Body of pancreas (tissue), 4 donors: ENCODE measurements at regions not wholly inside any gene's neighbourhood (a gene's known extent, or its start where the extent isn't known, plus 50 kb on each side); places are given as distances from the start of the nearest gene placed in this dataset.

Source experiments
- ATAC-seq: fragments of 150-250 bp; one replicate; pipeline ENCODE4 v1.9.1; 2016
- DNase-seq, 4 donors: peaks; one replicate each; pipeline ENCODE4 v3.0.0-alpha.2; 2019
- H3K27ac ChIP-seq, 4 donors: fragments of 200-600 bp; sonication (generic); 1 replicate in 3 of 4; 2 replicates in 1 of 4; pipeline versions ENCODE4 v1.5.1 to v1.6.1; 2016 to 2019; ENCODE audit warnings: mild to moderate bottlenecking in 1 of 4, mixed read lengths in 1 of 4, moderate library complexity in 1 of 4
- H3K27me3 ChIP-seq, 2 donors: fragments of 200-600 bp; sonication (generic); one replicate each; pipeline ENCODE4 v1.6.0; 2016; ENCODE audit warnings: mild to moderate bottlenecking in 1 of 2
- H3K36me3 ChIP-seq, 2 donors: fragments of 200-600 bp; sonication (generic); replicated peaks in 1 of 2; 2 replicates each; pipeline ENCODE4 v1.5.1; 2016; ENCODE audit warnings: low read depth in 2 of 2; ENCODE audit not compliant: insufficient read depth in 1 of 2
- H3K4me1 ChIP-seq: fragments of 200-600 bp; sonication (generic); one replicate; pipeline ENCODE4 v1.6.0; 2016
- H3K4me3 ChIP-seq, 2 donors: fragments of 200-600 bp; sonication (generic); 1 replicate in 1 of 2; 2 replicates in 1 of 2; pipeline ENCODE4 v1.5.1; 2016 to 2019
- H3K9me3 ChIP-seq, 3 donors: fragments of 200-600 bp; sonication (generic); 1 replicate in 2 of 3; 2 replicates in 1 of 3; pipeline ENCODE4 v1.5.1; 2016
- CTCF ChIP-seq, 7 experiments: fragments of 450-650 bp in 4 of 7; fragments of 200-600 bp in 3 of 7; sonication (generic) in 3 of 7; IDR thresholded peaks; one replicate each; pipeline ENCODE4 v1.5.1; 2016 to 2019; ENCODE audit warnings: antibody characterized with exemption in 7 of 7
- POLR2A ChIP-seq, 3 donors: fragments of 450-650 bp; IDR thresholded peaks; one replicate each; pipeline ENCODE4 v1.6.1; 2016; ENCODE audit warnings: antibody characterized with exemption in 3 of 3, mild to moderate bottlenecking in 2 of 3
- WGBS, 2 donors: methylation state at CpG; one replicate each; pipeline ENCODE4 v1.1.5; 2017; 5-methylcytosine and 5-hydroxymethylcytosine counted together
- intact Hi-C: fragments of 100-400 bp; cut with DNase I; formaldehyde crosslinking; loops from one replicate; pipeline ENCODE4 v1.15.1; 2023

DNA sequence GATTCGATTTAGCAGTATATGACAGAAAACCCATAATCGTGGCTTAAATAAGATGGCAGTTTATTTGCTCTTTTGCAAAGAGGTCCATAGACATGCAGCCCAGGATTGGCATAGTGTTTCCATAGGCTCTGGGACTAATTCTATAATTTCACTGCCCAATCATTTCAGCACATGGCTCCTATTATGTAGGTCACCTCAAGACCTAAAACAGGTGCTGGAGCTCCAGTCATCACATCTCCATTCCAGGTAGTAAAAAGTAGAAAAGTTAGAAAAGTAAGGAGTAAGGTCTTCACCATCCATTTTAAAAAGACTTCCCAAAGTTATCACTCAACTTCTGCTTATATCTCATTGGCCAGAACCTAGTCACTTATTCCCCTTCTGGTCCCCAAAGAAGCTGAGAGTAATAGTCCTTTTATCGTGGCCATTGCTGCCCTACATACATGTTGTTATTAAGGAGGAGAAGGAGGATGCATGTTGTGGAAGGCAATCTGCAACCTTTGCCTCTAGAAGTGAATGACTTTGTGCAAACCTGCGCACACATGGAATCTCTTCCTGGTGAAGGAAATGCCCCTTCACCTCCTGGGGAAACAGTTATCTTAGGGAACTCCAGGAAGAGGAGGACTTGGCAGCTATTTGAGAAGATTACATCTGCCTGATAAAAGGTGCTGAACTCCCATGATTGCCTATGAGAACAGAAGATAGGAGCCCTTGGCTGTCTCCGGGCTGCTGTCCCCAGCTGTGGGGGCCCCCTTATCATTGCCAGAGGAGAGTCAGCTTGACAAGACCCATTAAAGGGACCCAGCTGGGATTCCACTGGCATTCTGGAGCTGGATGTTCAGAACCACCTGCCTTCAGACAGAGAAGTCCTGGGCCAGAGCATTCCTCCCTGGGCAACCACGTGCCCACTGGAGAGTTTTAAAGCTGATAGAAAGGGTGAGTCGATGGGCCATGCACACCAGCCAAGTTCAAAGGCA lies 330.6 kb upstream of the ZMIZ1 start:
- WGBS, 2 donors, result 77 to 90% methylated on average over 7 of the region's 7 CpGs

GRCh38 chr10:78738861-78739260 lies 329.9 kb upstream of the ZMIZ1 start:
- H3K36me3 ChIP-seq, result no peaks in the 10 kb centered on the region
- TF ChIP-seq CTCF (IDR thresholded peaks at IDR 0.05) (no peak), POLR2A (IDR thresholded peaks at IDR 0.05) (no peak)
- intact Hi-C loops, result no loop called here

More for the DNA sequence above, 330.6 kb upstream of the ZMIZ1 start:
- no peaks in the 10 kb centered on the region for H3K9me3 ChIP-seq
- DNase-seq (no peak), ATAC-seq (no peak)
- peaks cover 39% of the 10 kb centered on the region for H3K4me1 ChIP-seq
- no peak overlapping the region for H3K4me3 ChIP-seq
- intact Hi-C loops, result no loop called here
- no peak overlapping the region for H3K27ac ChIP-seq
- TF ChIP-seq CTCF (IDR thresholded peaks at IDR 0.05) (no peak), POLR2A (IDR thresholded peaks at IDR 0.05) (no peak)
- H3K36me3 ChIP-seq, result no peaks in the 10 kb centered on the region
- H3K27me3 ChIP-seq, result no peaks in the 10 kb centered on the region

GRCh38 chr10:78739444-78740053 lies 329.2 kb upstream of the ZMIZ1 start:
- Histone ChIP-seq H3K4me1 (peaks cover 53% of the 10 kb centered on the region), H3K4me3 (no peak overlapping the region), H3K36me3 (no peaks in the 10 kb centered on the region), H3K27ac (no peak overlapping the region), H3K9me3 (no peaks in the 10 kb centered on the region), H3K27me3 (no peaks in the 10 kb centered on the region)
- 66 to 78% methylated on average over 3 to 4 of the region's 4 CpGs for WGBS, 2 donors
- intact Hi-C loops, result no loop called here
- TF ChIP-seq POLR2A (IDR thresholded peaks at IDR 0.05) (no peak), CTCF (IDR thresholded peaks at IDR 0.05) (no peak)
- ATAC-seq (no peak), DNase-seq (no peak)

More at GRCh38 chr10:78738861-78739260, 329.9 kb upstream of the ZMIZ1 start:
- Histone ChIP-seq H3K27me3 (no peaks in the 10 kb centered on the region), H3K4me1 (peaks cover 46% of the 10 kb centered on the region), H3K27ac (no peak overlapping the region), H3K4me3 (no peak overlapping the region), H3K9me3 (no peaks in the 10 kb centered on the region)
- ATAC-seq, result no peak
- WGBS, 2 donors, result 90 to 96% methylated on average over 4 to 5 of the region's 5 CpGs
- DNase-seq, result no peak

DNA sequence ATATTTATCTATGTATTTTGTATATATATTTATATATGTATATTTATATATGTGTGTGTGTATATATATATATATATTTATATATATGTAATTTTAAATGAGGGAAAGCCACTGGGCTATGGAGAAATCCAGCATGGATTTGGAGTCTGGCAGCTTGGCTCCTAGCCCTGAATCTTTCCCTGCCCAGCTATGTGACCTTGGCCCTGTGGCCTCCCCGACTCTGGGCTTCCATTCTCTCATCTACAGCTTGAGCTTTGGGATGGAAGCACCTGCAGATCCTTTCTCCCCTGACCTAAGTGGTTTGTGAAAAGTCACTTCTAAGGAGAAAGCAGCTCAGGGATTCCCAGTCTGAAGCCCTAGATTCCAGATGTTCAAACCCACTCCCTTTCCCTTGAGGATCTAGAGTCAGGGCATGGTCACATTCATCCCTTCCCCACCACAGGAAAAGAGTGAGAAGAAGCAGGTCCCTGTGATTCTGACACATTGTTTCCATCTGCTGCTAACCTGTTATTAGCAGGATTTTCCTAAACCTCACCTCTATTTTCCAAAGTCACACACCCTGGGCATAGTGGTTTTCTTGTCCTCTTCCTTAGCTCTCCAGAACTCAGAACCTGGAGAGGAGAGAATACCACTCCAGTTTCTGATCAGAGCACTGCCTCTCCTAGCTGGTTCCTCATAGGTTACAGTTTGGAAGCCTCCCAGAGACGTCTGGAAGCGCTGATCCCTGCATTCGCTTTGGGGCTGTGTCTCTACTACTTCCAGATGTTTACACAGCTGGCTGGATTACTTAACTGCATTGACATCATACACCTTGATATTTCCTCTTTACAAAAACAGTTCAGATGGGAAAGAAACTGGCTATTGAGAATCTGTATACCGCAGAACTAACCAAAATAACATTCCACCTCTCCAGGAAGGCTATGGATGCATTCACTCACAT lies 327.5 kb upstream of the ZMIZ1 start:
- DNase-seq (peak; percentile 48 to 72 (median 57)), ATAC-seq (peak; percentile 27)
- Histone ChIP-seq H3K9me3 (no peaks in the 10 kb centered on the region), H3K27me3 (no peaks in the 10 kb centered on the region), H3K4me3 (no peak overlapping the region), H3K27ac (peak overlapping the region in 3 of 4 donors; percentile 87 to 91 (median 89)), H3K36me3 (no peaks in the 10 kb centered on the region), H3K4me1 (peaks cover 70% of the 10 kb centered on the region)
- intact Hi-C loops, result no loop called here
- WGBS, 2 donors, result 32 to 45% methylated on average over 5 of the region's 5 CpGs
- TF ChIP-seq CTCF (IDR thresholded peaks at IDR 0.05) (no peak), POLR2A (IDR thresholded peaks at IDR 0.05) (peak in 2 of 3 donors; percentile 16 to 27)
